ENCODE measurements at regions not wholly inside any gene's neighbourhood (a gene's known extent, or its start where the extent isn't known, plus 50 kb on each side); places are given as distances from the start of the nearest gene placed in this dataset.

DNA sequence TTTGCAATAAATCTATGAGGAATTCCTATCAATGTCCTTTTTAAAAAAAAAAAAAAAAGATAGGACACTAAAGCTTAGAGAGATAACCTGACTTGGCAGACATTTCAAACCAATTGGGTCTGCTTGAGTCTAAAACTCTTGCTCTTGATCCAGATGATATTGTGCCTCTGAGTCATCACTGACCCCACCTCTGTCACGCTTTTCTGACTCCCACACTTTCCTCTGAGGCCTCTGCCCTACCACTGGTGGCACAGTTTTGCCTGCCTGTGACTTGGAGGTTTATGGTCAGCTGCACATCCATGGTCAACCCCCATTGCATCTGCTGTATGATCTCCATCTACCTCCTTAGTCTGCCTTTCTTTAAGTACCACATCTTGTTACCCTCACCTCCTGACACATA, 328.7 kb downstream of the SPRY2 start:
- H3K18ac ChIP-seq (ENCODE audit: low read depth, low read length): no peak overlapping the region
- ATAC-seq (ENCODE audit: low read depth) (no peak), DNase-seq (no peak)
- CTCF ChIA-PET: no interaction called here
- H2AK5ac ChIP-seq (ENCODE audit: low read depth, low read length): no peak overlapping the region
- no peaks in the 10 kb centered on the region for H3K27me3 ChIP-seq (ENCODE audit: control insufficient read depth, insufficient read depth, low read length)
- no peaks in the 10 kb centered on the region for H3K79me1 ChIP-seq (ENCODE audit: low read depth in 1 of 2, low read length in 2 of 2)
- 0 out of 2 replicates have a peak overlapping the region, but pooled peaks have one; percentile 12 for H4K5ac ChIP-seq (ENCODE audit: low read depth, low read length)
- H4K91ac ChIP-seq (ENCODE audit: insufficient read depth, low read depth, low read length): no peak overlapping the region
- H3K4me2 ChIP-seq (ENCODE audit: low read depth, low read length): no peak overlapping the region
- H2AK9ac ChIP-seq (replicated peaks; ENCODE audit: low read depth, low read length, poor library complexity): no peak overlapping the region
- intact Hi-C loops (cut with micrococcal nuclease): no loop called here
- H3K9me1 ChIP-seq (ENCODE audit: insufficient read depth, low read length): no peaks in the 10 kb centered on the region; the same call in 1 of the 2 replicates
- H2BK120ac ChIP-seq (ENCODE audit: low read depth, low read length): no peak overlapping the region
- H3K9me3 ChIP-seq (ENCODE audit: control insufficient read depth, insufficient read depth, low read length): no peaks in the 10 kb centered on the region
- H3K36me3 ChIP-seq (ENCODE audit: control insufficient read depth, insufficient read depth, low read length): no peaks in the 10 kb centered on the region
- no peak overlapping the region for H4K8ac ChIP-seq (ENCODE audit: low read depth in 2 of 2, low read length in 2 of 2)
- dilution Hi-C loops (cut with HindIII; ENCODE audit: low sequenced_read_pairs, unreplicated experiment): no loop called here
- no peak overlapping the region for H3K56ac ChIP-seq (ENCODE audit: extremely low read depth, insufficient read depth, low read length)
- H3K4ac ChIP-seq (ENCODE audit: low read depth, low read length): no peak overlapping the region
- H2AFZ ChIP-seq (replicated peaks; ENCODE audit: low read length, poor library complexity): peak overlapping the region; percentile 64
- TF ChIP-seq BHLHE40 (IDR thresholded peaks at IDR 0.05; ENCODE audit: low read depth, low read length) (0 out of 2 replicates have a peak, but pooled peaks have one; percentile 38), POLR2A (IDR thresholded peaks at IDR 0.05; ENCODE audit: low read depth, low read length) (no peak)
- no peak overlapping the region for H3K23ac ChIP-seq (ENCODE audit: low read depth, low read length)
- no TSS peak for BruUV-seq (replicated peaks)
- WGBS, 2 experiments (ENCODE audit: extremely low coverage in 2 of 2, insufficient read length in 1 of 2): no CpG with 5 or more reads among the region's 1 CpG
- no peak overlapping the region; the same call in 1 of the 2 replicates for H3K14ac ChIP-seq (replicated peaks; ENCODE audit: low read depth, low read length)
- no peak overlapping the region for H3K4me3 ChIP-seq (ENCODE audit: insufficient read depth, low read depth, low read length)
- no peak overlapping the region for H2BK15ac ChIP-seq (ENCODE audit: low read depth, low read length)
- in situ Hi-C loops (cut with MboI; ENCODE audit: low sequenced_read_pairs): no loop called here
- H2BK5ac ChIP-seq (ENCODE audit: low read depth, low read length, poor library complexity, severe bottlenecking): no peak overlapping the region
- no peak overlapping the region for H2BK20ac ChIP-seq (ENCODE audit: low read depth, low read length)
- POLR2A ChIA-PET (ENCODE audit: unreplicated experiment): no interaction called here
- H3K4me1 ChIP-seq (ENCODE audit: control insufficient read depth, insufficient read depth, low read length): peaks cover 2% of the 10 kb centered on the region; the same call in 1 of the 2 replicates
- H3K27ac ChIP-seq (ENCODE audit: insufficient read depth, low read length): no peak overlapping the region
- H4K20me1 ChIP-seq (ENCODE audit: insufficient read depth, low read length): no peaks in the 10 kb centered on the region
- no peak overlapping the region for H3K9ac ChIP-seq (ENCODE audit: low read depth, low read length)

Measured in IMR-90 (cell line).